GM18508 (cell line): ENCODE measurements at regions not wholly inside any gene's neighbourhood (a gene's known extent, or its start where the extent isn't known, plus 50 kb on each side); places are given as distances from the start of the nearest gene placed in this dataset.
"Not testable (repeated sequence)": the region's sequence is repeated elsewhere in the genome, so short reads cannot be mapped to it uniquely, and the experiment has no call there.

Experiments used
- ATAC-seq: cut with Tn5 transposase; IDR thresholded peaks from one replicate; pipeline ENCODE4 v1.9.1; 2021; ENCODE audit warnings: moderate number of reproducible peaks; ENCODE audit not compliant: insufficient read depth, unreplicated experiment

GRCh38 chr5:27208051-27208450 is 169.7 kb upstream of the CDH9 start:
- no peak for ATAC-seq

GRCh38 chr5:27191786-27192510 is 153.6 kb upstream of the CDH9 start:
- no peak for ATAC-seq

- ATAC-seq: no peak
These were observed 134.3 kb upstream of the CDH9 start for GRCh38 chr5:27172693-27173092.

- no peak for ATAC-seq
These were observed 133.4 kb upstream of the CDH9 start for GRCh38 chr5:27171761-27172261.

- ATAC-seq: no peak
These were observed 120.4 kb upstream of the CDH9 start for GRCh38 chr5:27158775-27159174.

- ATAC-seq: no peak
These were observed 119.8 kb upstream of the CDH9 start for GRCh38 chr5:27158171-27158570.

- ATAC-seq: no peak
These were observed 106.1 kb upstream of the CDH9 start for GRCh38 chr5:27144456-27144855.

GRCh38 chr5:27140831-27141230 is 102.4 kb upstream of the CDH9 start:
- no peak for ATAC-seq

GRCh38 chr5:27130587-27130986 is 92.2 kb upstream of the CDH9 start:
- no peak for ATAC-seq

GRCh38 chr5:27129926-27130325 is 91.5 kb upstream of the CDH9 start:
- no peak for ATAC-seq

- ATAC-seq: no peak
These were observed 87.5 kb upstream of the CDH9 start for GRCh38 chr5:27125856-27126255.

GRCh38 chr5:27124590-27124989 is 86.2 kb upstream of the CDH9 start:
- no peak for ATAC-seq

GRCh38 chr5:27119736-27120321 is 81.4 kb upstream of the CDH9 start:
- not testable (repeated sequence) for ATAC-seq

GRCh38 chr5:27103486-27103885 is 65.1 kb upstream of the CDH9 start:
- no peak for ATAC-seq

- ATAC-seq: not testable (repeated sequence)
These were observed 57.4 kb upstream of the CDH9 start for GRCh38 chr5:27095761-27096160.

- no peak for ATAC-seq
These were observed 54.9 kb upstream of the CDH9 start for GRCh38 chr5:27093279-27093678.

- ATAC-seq: no peak
These were observed 53.5 kb upstream of the CDH9 start for GRCh38 chr5:27091858-27092257.

- not testable (repeated sequence) for ATAC-seq
These were observed 50.4 kb upstream of the CDH9 start for GRCh38 chr5:27088822-27089221.
